ENCODE measurements at regions not wholly inside any gene's neighbourhood (a gene's known extent, or its start where the extent isn't known, plus 50 kb on each side); places are given as distances from the start of the nearest gene placed in this dataset.

DNA sequence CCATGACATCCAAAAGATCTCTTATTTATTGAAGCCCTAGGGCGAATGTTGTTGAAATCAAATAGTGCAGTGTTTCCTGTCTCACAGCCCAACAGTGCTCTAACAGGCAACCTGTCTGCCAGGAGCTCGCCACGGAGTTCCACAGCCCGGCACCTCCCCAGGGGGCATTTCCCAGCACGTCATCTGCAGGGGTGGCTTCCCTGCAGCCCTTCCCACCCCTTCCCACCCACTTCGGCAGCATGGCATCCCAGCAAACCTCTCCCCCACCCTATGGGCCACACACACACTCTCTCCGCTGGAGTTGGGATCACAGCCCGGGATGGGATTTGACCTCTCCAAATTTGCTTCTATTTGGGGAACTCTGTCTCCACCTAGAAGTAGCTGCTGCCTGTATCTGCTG lies 62.7 kb upstream of the C14orf180 start:
- TF ChIP-seq GATA2 (IDR thresholded peaks at IDR 0.05; ENCODE audit: low read depth, low read length) = no peak
- TF ChIP-seq GATA3 (IDR thresholded peaks at IDR 0.05; ENCODE audit: low read depth, low read length) = no peak
